COLO668 (cell line): ENCODE measurements at regions not wholly inside any gene's neighbourhood (a gene's known extent, or its start where the extent isn't known, plus 50 kb on each side); places are given as distances from the start of the nearest gene placed in this dataset.

Experiments used
- DNase-seq: peaks from one replicate; lab custom pipeline; 2025; ENCODE audit not compliant: unreplicated experiment; lab: John Stamatoyannopoulos, UW

GRCh38 chr13:74683411-74683810, 549.2 kb upstream of the KLF12 start:
- no peak for DNase-seq

DNA sequence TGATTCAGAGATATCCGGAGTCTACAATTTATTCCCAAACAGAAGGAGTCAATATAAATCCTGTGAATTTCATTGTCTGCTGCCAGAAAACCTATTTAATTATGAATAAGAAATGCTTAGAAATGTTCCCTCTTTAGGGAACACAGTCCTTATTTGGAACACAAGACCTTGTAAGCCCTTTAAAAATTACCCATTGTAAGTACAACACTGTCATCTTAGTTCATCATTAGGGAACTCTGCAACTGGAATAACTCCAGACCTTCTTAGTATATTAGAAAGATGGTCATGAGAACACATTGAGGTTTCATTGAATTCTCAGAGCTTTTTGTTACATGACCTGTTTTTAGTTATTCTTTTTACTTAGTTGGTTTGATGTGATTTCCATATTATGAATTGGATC, 548.5 kb upstream of the KLF12 start:
- no peak for DNase-seq

- no peak for DNase-seq
These were observed 547.7 kb upstream of the KLF12 start for GRCh38 chr13:74681891-74682290.

GRCh38 chr13:74678308-74678965, 544.2 kb upstream of the KLF12 start:
- no peak for DNase-seq

DNA sequence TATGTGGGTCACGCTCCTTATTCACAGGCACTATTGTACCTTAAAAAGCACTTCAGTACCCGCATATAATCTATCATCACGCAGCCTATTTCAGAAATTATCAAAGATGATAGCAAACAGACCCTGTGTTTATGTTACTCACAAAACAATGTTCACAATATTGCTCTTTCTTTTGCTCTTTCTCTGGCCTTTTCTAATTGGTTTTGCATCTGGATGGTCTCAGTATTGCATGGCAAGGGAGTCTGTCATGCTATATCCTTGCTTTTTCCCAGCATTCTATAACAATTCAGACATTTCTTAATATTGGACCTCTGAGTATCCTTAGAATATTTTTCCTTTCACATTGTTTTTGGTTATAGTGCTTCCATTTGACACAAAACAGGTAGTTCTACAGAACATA, 541.8 kb upstream of the KLF12 start:
- no peak for DNase-seq

DNA sequence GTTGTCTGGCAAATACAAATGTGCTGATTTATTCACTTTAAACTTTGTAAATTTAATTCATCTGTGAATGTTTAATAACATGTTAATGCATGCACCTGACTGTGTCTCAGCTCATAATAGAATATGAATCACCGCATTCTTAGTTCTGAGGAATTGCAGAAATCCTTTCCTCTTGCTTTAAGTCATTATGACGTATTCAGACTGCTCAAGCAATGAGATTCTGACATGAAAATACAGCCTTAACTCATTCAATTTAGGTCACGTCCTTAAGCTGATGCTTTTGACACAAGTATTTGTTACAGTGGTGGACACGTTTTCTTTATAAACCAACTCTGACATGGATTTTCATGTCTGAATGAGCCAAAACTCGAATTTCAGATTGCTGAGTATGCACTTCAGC, 541.0 kb upstream of the KLF12 start:
- DNase-seq = no peak

DNA sequence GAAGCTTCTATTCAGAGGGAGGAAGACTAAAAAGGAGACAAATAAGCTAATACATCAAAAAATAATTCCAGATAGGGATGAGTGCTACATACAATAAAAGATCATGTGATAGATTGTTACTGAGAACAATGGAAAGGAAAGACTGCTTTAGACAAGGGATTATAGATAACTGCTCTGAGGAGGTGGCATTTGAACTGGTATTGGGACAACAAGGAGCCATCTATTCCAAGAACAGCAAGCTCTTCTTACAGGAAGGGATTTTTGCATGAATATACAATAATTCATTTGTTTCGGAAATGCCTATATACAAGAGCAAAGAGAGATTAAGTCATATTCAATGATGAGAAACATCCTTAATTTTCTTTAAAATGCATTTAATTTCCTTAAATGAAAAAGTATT, 540.5 kb upstream of the KLF12 start:
- DNase-seq = no peak

DNA sequence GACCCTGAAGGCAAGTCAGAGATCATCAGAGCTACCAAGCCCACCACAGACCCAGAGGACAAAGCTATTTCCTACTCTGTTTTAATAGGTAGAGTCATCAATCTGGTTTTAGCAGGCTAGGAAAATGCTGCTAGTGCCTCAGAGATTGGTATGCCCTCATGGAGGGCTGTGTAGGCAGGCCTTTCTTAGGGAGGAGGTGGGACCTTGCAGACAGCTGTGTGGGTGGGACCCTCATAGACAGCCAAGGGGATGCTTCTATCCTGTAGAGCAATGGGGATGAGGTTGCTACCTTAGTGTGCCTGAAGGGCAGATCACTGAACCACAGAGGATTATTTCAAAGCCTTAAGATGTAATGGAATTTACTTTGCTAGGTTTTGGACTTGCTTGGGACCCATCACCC, 534.9 kb upstream of the KLF12 start:
- DNase-seq = no peak

- DNase-seq = no peak
These were observed 533.5 kb upstream of the KLF12 start for GRCh38 chr13:74667656-74668203.

DNA sequence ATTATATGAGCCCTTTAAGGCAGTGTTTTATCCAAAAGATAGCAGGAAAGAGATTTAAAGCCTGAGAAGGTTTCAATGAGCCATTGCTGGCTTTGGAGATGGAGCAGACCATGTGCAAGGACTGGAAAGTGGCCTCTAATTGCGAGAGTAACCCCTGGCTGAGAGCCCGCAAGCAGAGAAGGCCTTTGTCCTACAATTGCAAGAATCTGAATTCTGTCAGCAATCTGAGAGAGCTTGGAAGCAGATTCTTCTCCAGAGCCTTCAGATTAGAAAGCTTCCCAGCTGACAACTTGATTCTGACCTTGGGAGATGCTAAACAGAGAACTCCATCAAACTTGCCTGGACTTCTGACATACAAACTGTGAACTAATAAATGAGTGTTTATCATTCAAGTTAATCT, 528.7 kb upstream of the KLF12 start:
- no peak for DNase-seq

DNA sequence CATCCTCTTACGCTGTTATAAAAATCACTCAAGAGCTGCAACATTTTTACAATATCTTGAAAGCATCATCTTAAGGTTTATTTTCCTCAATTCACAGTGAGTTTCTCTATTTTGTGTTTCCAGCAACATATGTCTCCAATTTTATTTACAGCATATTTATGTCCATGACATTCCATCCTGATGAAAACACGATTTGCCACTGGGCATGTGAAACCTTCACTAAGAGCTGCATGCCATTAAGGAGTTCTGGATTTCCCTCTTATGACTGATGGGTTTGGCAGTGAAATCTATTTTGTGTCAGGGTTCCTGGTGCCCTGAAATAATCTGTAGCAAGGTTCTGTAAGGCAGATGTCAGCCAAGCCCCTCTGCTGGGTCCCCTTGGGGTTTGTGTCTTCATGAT, 527.6 kb upstream of the KLF12 start:
- no peak for DNase-seq

GRCh38 chr13:74657765-74658164, 523.6 kb upstream of the KLF12 start:
- DNase-seq = no peak

DNA sequence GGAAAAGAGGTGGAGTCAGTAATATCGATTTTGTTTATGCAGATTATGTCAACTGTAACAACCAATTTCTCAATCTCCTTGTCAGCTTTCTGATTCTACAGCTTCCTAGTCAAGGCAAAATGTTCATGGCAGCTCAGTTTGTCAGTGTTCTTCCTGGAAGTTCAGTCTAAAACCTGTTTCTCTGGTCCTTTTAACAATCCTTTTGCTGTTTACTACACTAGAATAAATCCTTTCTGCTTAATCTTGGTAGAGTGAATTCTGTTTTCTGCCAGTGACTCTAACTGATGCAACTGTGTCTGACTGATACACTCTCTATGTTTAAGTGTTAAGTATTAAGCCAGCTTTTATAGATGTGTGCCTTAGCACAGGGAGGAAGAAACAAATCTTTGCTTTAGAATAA, 516.9 kb upstream of the KLF12 start:
- DNase-seq = no peak

GRCh38 chr13:74647991-74648390, 513.8 kb upstream of the KLF12 start:
- no peak for DNase-seq

GRCh38 chr13:74647211-74647610, 513.0 kb upstream of the KLF12 start:
- no peak for DNase-seq

DNA sequence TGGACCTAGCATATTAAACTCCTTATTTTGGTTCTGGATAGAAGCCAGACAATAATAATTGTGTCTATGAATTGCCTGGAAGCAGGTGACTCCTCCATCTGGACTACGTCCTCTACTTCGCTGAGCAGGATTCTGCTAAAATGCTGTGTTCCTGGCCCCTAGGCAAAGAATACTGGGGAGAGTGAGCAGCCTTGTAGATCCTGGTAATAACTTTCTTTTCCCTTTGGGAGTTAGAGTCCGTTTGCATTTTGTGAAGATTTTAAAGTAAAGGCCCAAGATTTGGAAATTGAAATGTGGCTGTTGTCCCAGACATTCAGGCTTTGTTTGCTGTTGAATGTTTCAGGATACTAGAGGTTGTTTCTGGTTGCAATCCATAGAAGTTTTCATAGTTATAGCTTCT, 511.9 kb upstream of the KLF12 start:
- DNase-seq = no peak

GRCh38 chr13:74645586-74645985, 511.4 kb upstream of the KLF12 start:
- no peak for DNase-seq

DNA sequence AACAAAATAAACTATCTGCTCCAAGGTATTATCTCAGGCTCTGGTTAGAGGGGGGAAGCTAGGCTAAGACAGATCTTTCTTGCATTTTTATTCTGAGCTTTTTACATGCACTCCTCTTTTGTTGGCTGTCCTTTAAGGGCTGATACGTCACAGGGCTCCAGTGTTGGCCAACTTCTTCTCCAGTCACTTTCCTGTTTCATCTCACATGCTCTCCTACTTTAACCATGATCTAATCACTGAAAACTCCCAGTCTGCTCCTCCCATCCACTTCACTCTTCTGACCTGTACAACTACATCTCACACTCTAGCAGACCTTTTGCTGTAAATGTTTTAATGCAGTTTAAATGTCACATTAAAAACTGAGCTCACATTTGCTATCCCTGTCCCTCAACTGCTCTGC, 510.0 kb upstream of the KLF12 start:
- DNase-seq = no peak

DNA sequence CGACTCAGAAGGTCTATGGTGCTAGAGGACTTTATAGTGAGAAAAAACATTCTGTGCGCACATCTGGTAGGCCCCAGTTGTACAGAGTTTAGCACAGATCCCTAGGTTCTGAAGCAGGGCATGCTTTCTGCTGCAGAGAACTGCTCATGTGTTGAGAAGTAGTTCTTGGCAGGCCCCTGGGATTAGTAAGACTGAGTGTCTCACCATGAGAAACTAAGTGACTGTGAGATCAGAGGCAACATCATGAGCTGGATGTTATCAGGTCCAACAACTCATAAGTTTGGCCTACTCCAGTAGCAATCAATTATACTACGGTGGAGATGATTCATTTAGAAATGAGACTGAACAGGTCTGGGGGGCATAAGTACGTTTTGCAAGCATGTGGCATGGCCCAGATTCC, 507.4 kb upstream of the KLF12 start:
- no peak for DNase-seq

GRCh38 chr13:74633734-74634133, 499.5 kb upstream of the KLF12 start:
- no peak for DNase-seq

GRCh38 chr13:74629985-74630384, 495.8 kb upstream of the KLF12 start:
- DNase-seq = no peak

GRCh38 chr13:74625541-74625940, 491.3 kb upstream of the KLF12 start:
- no peak for DNase-seq

DNA sequence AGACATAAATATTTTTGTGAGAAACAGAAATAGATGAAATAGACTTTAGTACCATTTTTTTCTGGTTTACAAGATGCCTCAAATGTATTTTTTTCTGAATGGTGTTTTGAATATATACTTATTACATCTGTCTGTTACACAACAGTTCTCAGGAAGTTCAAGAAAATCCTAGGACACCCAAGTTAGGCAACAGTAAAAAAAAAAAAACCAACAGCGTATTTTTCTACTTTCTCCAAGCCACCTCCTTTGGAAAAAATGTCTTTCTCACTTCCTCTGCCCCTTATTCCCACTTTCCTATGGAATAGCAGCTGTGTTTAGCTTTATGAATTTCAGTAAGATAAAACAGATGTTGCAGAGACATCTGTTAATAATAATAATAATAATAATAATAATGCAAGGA, 489.6 kb upstream of the KLF12 start:
- no peak for DNase-seq
